ENCODE measurements at regions not wholly inside any gene's neighbourhood (a gene's known extent, or its start where the extent isn't known, plus 50 kb on each side); places are given as distances from the start of the nearest gene placed in this dataset.

DNA sequence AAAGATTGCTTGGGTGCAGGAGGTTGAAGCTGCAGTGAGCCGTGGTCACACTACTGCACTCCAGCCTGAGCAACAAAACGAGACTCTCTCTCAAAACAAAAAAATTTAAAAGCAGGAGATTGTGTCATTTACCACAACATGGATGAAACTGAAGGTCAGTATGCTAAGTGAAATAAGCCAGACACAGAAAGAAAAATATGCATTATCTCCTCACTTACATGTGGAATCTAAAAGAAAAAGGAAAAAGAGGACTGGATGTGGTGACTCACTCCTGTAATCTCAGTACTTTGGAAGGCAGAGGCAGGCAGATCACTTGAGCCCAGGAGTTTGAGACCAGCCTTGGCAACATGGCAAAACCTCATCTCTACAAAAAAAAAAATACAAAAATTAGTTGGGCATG, 146.8 kb upstream of the DAPK1 start:
- no peaks in the 10 kb centered on the region for H3K4me1 ChIP-seq
- H3K4me3 ChIP-seq: no peak overlapping the region
- H3K27me3 ChIP-seq: no peaks in the 10 kb centered on the region
- no peak overlapping the region for H3K27ac ChIP-seq (replicated peaks in 1 of 4)
- TF ChIP-seq POLR2A (IDR thresholded peaks at IDR 0.05; ENCODE audit: low read depth): no peak
- no peak for TF ChIP-seq POLR2AphosphoS5 (IDR thresholded peaks at IDR 0.05)
- TF ChIP-seq, protein P1, sequence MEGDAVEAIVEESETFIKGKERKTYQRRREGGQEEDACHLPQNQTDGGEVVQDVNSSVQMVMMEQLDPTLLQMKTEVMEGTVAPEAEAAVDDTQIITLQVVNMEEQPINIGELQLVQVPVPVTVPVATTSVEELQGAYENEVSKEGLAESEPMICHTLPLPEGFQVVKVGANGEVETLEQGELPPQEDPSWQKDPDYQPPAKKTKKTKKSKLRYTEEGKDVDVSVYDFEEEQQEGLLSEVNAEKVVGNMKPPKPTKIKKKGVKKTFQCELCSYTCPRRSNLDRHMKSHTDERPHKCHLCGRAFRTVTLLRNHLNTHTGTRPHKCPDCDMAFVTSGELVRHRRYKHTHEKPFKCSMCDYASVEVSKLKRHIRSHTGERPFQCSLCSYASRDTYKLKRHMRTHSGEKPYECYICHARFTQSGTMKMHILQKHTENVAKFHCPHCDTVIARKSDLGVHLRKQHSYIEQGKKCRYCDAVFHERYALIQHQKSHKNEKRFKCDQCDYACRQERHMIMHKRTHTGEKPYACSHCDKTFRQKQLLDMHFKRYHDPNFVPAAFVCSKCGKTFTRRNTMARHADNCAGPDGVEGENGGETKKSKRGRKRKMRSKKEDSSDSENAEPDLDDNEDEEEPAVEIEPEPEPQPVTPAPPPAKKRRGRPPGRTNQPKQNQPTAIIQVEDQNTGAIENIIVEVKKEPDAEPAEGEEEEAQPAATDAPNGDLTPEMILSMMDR (IDR thresholded peaks at IDR 0.05): no peak
- no peak for TF ChIP-seq EP300 (IDR thresholded peaks at IDR 0.05)
- H3K9me3 ChIP-seq: no peaks in the 10 kb centered on the region
- no peak for DNase-seq (ENCODE audit: extremely low spot score)
- WGBS: 78% methylated on average over 2 of the region's 2 CpGs
- H3K36me3 ChIP-seq: no peaks in the 10 kb centered on the region
- intact Hi-C loops (cut with DNase I): no loop called here

DNA sequence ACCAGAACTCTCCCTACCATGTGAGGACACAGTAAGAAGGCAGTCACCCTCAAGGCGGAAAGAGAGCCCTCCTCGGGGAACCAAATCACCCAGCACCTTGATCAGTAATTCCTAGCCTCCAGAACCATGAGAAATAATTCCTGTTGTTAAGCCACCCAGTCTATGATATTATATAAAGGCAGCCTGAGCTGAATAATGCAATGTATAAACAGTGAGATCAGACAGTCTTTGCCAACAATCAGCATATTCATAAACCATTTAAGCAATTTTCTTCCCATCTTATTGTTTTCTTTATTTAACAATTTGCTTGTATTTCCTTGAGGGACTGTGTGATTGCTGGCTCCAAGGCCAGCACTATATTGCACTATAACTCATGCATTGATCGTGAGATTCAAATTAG, 144.4 kb upstream of the DAPK1 start:
- intact Hi-C loops (cut with DNase I): no loop called here
- peaks cover 0 to 6% (median 3%) of the 10 kb centered on the region in 4 donors for H3K9me3 ChIP-seq
- H3K4me1 ChIP-seq: no peaks in the 10 kb centered on the region
- no peaks in the 10 kb centered on the region for H3K27me3 ChIP-seq
- 82% methylated on average over 3 of the region's 3 CpGs for WGBS
- no peak for DNase-seq (ENCODE audit: extremely low spot score)
- H3K4me3 ChIP-seq: no peak overlapping the region
- no peak for TF ChIP-seq POLR2AphosphoS5 (IDR thresholded peaks at IDR 0.05)
- TF ChIP-seq, protein P1 (IDR thresholded peaks at IDR 0.05): no peak
- H3K27ac ChIP-seq (replicated peaks in 1 of 4): no peak overlapping the region
- no peaks in the 10 kb centered on the region for H3K36me3 ChIP-seq

DNA sequence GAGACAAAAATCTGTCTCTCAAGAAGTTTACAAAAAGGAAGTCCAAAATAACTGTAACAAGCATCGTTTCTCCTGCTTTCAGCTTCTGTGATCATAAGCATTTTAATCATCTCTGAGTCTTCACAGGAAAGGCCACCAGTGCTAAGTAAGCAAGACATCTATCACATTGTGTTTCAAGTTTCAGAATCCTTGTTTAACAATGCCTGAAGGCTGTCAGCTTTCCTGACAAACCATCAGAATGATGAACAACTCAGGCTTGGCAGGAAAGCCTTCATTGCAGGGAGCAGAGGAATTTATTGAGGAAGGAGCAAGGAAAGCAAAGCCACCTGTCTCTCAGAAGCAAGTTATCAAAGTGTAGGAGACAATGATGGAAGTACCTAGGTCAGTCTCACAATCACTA, 143.5 kb upstream of the DAPK1 start:
- no peaks in the 10 kb centered on the region for H3K27me3 ChIP-seq
- H3K36me3 ChIP-seq: no peaks in the 10 kb centered on the region
- intact Hi-C loops (cut with DNase I): no loop called here
- no peaks in the 10 kb centered on the region for H3K4me1 ChIP-seq
- no peak overlapping the region for H3K4me3 ChIP-seq
- TF ChIP-seq, protein P1 (IDR thresholded peaks at IDR 0.05): no peak
- TF ChIP-seq EP300 (IDR thresholded peaks at IDR 0.05) (no peak), POLR2A (IDR thresholded peaks at IDR 0.05; ENCODE audit: low read depth) (no peak), POLR2AphosphoS5 (IDR thresholded peaks at IDR 0.05) (no peak)
- no peak overlapping the region for H3K27ac ChIP-seq (replicated peaks in 1 of 4)
- H3K9me3 ChIP-seq: peaks cover 0 to 6% (median 3%) of the 10 kb centered on the region in 4 donors
- no peak for DNase-seq (ENCODE audit: extremely low spot score)
- 29% methylated on average over 1 of the region's 1 CpG for WGBS

DNA sequence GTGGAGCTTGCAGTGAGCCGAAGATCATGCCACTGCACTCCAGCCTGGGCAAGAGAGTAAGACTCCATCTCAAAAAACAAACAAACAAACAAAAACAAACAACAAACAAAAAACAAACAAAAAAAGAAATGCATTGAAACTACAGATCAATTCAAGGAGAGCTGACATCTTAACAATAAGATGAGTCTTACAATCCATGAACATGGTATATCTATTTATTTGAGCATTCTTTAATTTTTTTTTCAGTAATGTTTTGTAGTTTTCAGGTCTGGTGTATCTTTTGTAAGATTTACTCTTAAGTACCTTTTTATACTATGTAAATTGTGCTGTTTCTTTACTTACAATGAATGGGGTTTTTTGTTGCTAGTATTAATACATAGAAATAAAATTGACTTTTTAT, 140.1 kb upstream of the DAPK1 start:
- no peak for TF ChIP-seq POLR2A (IDR thresholded peaks at IDR 0.05; ENCODE audit: low read depth)
- no peak for TF ChIP-seq POLR2AphosphoS5 (IDR thresholded peaks at IDR 0.05)
- no peak for TF ChIP-seq EP300 (IDR thresholded peaks at IDR 0.05)
- TF ChIP-seq, protein P1 (IDR thresholded peaks at IDR 0.05): no peak
- intact Hi-C loops (cut with DNase I): no loop called here
- no peak for DNase-seq (ENCODE audit: extremely low spot score)
- H3K4me3 ChIP-seq: no peak overlapping the region
- H3K36me3 ChIP-seq: no peaks in the 10 kb centered on the region
- 94% methylated on average over 1 of the region's 1 CpG for WGBS
- no peaks in the 10 kb centered on the region for H3K4me1 ChIP-seq
- peaks cover 0 to 6% (median 3%) of the 10 kb centered on the region in 4 donors for H3K9me3 ChIP-seq
- no peaks in the 10 kb centered on the region for H3K27me3 ChIP-seq
- no peak overlapping the region for H3K27ac ChIP-seq (replicated peaks in 1 of 4)

DNA sequence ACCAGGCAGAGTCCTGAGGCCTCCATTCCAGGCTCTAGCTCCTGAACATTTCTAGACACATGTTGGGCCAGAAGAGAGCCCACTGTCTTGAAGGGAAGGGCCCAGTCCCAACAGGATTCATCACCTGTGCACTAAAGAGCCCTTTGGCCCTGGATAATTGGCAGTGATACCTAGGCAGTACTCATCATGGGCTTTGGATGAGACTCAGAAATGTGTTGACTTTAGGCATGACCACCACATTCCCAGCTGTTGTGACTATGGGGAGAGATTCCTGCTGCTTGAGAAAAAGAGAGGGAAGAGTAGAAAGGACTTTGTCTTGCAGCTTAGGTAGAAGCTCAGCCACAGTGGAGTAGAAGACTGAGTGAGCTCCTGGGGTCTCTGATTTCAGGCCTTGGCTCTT, 138.4 kb upstream of the DAPK1 start:
- Histone ChIP-seq H3K4me3 (no peak overlapping the region), H3K9me3 (peaks cover 0 to 6% (median 3%) of the 10 kb centered on the region in 4 donors), H3K27ac (replicated peaks in 1 of 4) (no peak overlapping the region), H3K4me1 (no peaks in the 10 kb centered on the region), H3K27me3 (no peaks in the 10 kb centered on the region), H3K36me3 (no peaks in the 10 kb centered on the region)
- DNase-seq (ENCODE audit: extremely low spot score): no peak
- TF ChIP-seq POLR2A (IDR thresholded peaks at IDR 0.05; ENCODE audit: low read depth): no peak
- no peak for TF ChIP-seq EP300 (IDR thresholded peaks at IDR 0.05)
- no peak for TF ChIP-seq POLR2AphosphoS5 (IDR thresholded peaks at IDR 0.05)
- TF ChIP-seq, protein P1 (IDR thresholded peaks at IDR 0.05): no peak
- intact Hi-C loops (cut with DNase I): no loop called here

All from esophagus muscularis mucosa (tissue), 4 donors.